Naive thymus-derived CD8-positive, alpha-beta T cell (primary cell): ENCODE measurements at regions not wholly inside any gene's neighbourhood (a gene's known extent, or its start where the extent isn't known, plus 50 kb on each side); places are given as distances from the start of the nearest gene placed in this dataset.

Source experiments
- ATAC-seq, 2 donors: fragments of 150-1000 bp; cut with Tn5 transposase in 1 of 2; sonication (Bioruptor Pico), chemical (Tn5 transposase) in 1 of 2; 1 replicate in 1 of 2; 2 replicates in 1 of 2; pipeline ENCODE4 v1.10.0; 2021; ENCODE audit warnings: mild to moderate bottlenecking in 2 of 2, moderate library complexity in 2 of 2
- POLR2A ChIA-PET: fragments of 350-600 bp; sonication (Branson Sonifier 250); formaldehyde crosslinking; loops from one replicate; lab custom pipeline; 2021; ENCODE audit warnings: antibody characterized with exemption; lab: Charles Lee
- DNase-seq, 10 donors: peaks; one replicate each; pipeline versions ENCODE4 v3.0.0 to v3.0.0-alpha.2; 2020 to 2022
- H3K27ac Mint-ChIP-seq, 10 donors: one replicate each; pipeline ENCODE4 v1.8.0; 2020 to 2022; ENCODE audit warnings: mild to moderate bottlenecking in 10 of 10, mixed read lengths in 10 of 10, moderate library complexity in 4 of 10, inconsistent platforms in 1 of 10
- H3K27me3 Mint-ChIP-seq, 5 donors: one replicate each; pipeline ENCODE4 v1.8.0; 2021 to 2022; ENCODE audit warnings: mixed read lengths in 5 of 5
- H3K36me3 Mint-ChIP-seq, 3 donors: one replicate each; pipeline ENCODE4 v1.8.0; 2020 to 2022; ENCODE audit warnings: mixed read lengths in 3 of 3, mild to moderate bottlenecking in 2 of 3, inconsistent platforms in 1 of 3
- H3K4me1 Mint-ChIP-seq, 4 donors: one replicate each; pipeline ENCODE4 v1.8.0; 2021 to 2022; ENCODE audit warnings: mixed read lengths in 4 of 4
- H3K4me3 Mint-ChIP-seq, 10 donors: one replicate each; pipeline ENCODE4 v1.8.0; 2020 to 2022; ENCODE audit warnings: mild to moderate bottlenecking in 10 of 10, mixed read lengths in 10 of 10, moderate library complexity in 6 of 10, inconsistent platforms in 1 of 10
- H3K9me3 Mint-ChIP-seq, 9 donors: one replicate each; pipeline ENCODE4 v1.8.0; 2020 to 2022; ENCODE audit warnings: mixed read lengths in 9 of 9, mild to moderate bottlenecking in 3 of 9, inconsistent platforms in 1 of 9, moderate library complexity in 1 of 9

DNA sequence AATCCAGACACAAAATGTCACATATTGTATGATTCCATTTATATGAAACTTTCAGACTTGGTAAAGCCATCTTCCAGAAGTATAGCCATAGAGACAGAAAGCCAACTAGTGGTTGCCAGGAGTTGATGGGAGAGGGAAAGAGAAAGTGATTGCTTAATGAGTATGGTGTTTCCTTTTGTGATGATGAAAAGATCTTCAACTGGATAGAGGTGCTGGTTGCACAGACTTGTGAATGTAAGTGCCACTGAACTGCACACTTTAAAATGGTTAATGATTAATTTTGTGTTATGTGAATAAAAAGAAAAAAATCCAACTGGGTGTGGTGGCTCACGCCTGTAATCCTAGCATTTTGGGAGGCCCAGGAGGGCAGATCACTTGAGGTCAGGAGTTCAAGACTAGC, 135.3 kb upstream of the SLC1A4 start:
- H3K27me3 Mint-ChIP-seq, result peaks cover 0 to 9% (median 5%) of the 10 kb centered on the region in 5 donors
- no peak for ATAC-seq
- peaks cover 0 to 43% (median 2%) of the 10 kb centered on the region in 4 donors for H3K4me1 Mint-ChIP-seq

DNA sequence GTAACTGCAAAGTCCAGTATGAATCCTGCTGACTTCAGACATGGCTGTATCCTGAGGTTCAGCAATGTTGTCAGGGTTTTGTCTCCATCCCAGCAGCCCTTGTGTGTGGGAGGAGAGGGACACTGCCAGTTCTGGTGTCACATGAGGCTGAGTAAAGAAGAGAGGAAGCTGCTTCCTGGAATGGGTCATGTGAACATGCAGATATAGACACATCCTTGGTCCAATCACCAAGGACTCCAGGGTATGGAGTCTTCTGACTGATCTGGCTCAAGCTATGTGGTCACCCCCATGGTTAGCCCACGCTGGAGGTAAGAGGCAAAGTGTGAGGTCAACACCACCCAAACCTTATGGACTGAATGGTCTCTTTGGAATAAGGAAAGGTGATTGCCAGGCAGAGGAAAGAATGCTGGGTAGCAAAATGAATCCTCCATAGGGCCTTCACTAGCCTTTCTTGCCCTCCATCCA, 134.4 kb upstream of the SLC1A4 start:
- H3K4me3 Mint-ChIP-seq, result no peak overlapping the region
- DNase-seq (peak in 1 of 10 donors; percentile 40), ATAC-seq (no peak)
- H3K9me3 Mint-ChIP-seq, result no peaks in the 10 kb centered on the region
- H3K4me1 Mint-ChIP-seq, result peaks cover 0 to 45% (median 4%) of the 10 kb centered on the region in 4 donors
- no peak overlapping the region for H3K27ac Mint-ChIP-seq
- POLR2A ChIA-PET, result no interaction called here
- H3K27me3 Mint-ChIP-seq, result peaks cover 0 to 9% (median 5%) of the 10 kb centered on the region in 5 donors
- no peaks in the 10 kb centered on the region for H3K36me3 Mint-ChIP-seq

More for the DNA sequence above, 135.3 kb upstream of the SLC1A4 start:
- Mint-ChIP-seq H3K4me3 (no peak overlapping the region), H3K9me3 (no peaks in the 10 kb centered on the region), H3K27ac (no peak overlapping the region), H3K36me3 (no peaks in the 10 kb centered on the region)
- no peak for DNase-seq
- POLR2A ChIA-PET, result no interaction called here

DNA sequence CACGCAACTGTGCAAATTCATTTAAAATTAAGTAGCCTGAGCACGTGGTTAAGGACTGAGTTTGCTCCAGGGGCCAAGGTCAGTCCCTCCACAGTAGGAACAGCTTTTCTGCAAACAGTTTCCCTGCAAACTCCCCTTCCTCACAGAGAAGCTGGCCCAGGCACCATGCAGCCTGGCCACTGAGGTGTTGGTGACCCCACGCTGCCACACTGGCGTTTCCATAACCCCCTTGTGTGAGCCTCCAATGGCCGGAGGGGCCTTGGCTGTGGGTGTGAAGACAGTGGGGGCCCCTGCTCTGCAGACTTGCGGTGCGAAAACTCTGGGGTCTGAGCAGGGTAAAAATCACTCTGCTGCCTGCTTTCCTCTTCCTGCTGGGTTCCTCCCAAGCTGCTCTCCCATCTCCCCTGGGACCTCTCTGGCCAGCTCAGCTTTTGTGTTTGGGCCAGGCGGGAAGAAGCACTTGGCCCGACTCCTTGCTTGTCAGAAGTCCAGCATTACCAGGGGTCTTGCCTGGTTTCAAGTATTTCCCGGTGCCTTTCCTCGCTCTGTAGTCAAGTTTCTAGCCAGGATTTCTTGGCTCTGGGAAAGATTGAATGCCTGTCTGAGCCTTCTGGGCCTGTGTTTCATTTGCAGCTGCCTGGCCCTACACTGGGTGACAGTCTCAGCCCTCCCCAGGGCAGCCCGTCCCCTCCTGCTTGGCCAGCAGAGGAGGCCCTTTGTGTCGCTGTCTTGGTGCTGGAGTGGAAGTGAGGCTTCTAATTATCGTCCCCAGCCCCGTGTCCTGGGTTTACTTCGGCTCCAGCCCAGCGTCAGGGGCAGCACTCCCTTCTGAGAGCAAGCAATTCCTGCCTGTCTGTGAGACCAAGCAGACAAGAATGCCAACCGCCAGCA, 131.4 kb upstream of the SLC1A4 start:
- H3K36me3 Mint-ChIP-seq, result no peaks in the 10 kb centered on the region
- peaks cover 0 to 9% (median 4%) of the 10 kb centered on the region in 5 donors for H3K27me3 Mint-ChIP-seq
- POLR2A ChIA-PET, result interaction anchor here (0.6 to 1.6 kb wide), 2 partner anchors 106 to 249 kb away, joined by 6 to 7 read pairs; no protein-coding TSS in a partner anchor
- no peak for DNase-seq
- no peak overlapping the region for H3K27ac Mint-ChIP-seq
- ATAC-seq, result no peak
- peaks cover 0 to 35% (median 5%) of the 10 kb centered on the region in 4 donors for H3K4me1 Mint-ChIP-seq
- H3K9me3 Mint-ChIP-seq, result no peaks in the 10 kb centered on the region
- H3K4me3 Mint-ChIP-seq, result no peak overlapping the region

DNA sequence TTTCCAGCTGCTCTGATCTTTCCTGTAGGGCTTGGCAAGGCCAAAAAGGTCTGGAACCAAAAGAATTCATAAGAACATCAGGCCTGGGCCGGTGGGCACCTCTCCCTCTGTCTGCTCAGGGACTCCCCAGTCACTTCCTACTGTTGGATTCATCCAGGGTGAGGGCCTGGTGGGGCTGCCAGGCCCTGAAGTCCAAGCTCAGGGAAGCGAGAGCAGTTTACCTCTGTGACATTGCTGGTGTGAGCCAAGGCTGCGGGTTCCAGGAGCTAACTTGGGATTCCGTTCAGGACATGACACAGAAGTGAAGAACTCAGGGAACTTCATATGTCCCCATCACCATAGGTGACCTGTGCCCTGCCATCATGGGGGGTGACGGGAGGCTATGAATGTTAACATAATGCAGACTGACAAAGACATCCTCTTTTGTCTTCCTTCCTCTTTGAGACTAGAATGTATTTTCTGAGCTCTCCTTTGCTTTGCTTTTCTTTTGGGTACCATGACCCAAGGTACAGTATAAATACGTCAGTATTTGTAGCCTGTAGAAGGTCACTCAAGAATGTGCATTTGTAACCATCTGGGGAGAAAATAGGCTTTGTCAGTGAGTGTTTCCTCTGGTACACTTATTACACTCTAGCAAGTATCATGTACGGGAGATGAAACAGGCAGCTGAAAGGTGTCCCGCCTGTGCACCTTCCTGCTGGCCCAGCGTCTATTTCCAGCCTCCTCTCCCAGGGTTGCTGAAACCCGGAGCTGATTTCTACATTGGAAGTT, 130.5 kb upstream of the SLC1A4 start:
- peak overlapping the region in 8 of 10 donors; percentile 15 to 71 (median 56) for H3K4me3 Mint-ChIP-seq
- DNase-seq (peak in 2 of 10 donors; percentile 12 to 44), ATAC-seq (peak; percentile 8 to 26)
- peaks cover 0 to 26% (median 5%) of the 10 kb centered on the region in 4 donors for H3K4me1 Mint-ChIP-seq
- H3K36me3 Mint-ChIP-seq, result no peaks in the 10 kb centered on the region
- peaks cover 0 to 9% (median 3%) of the 10 kb centered on the region in 5 donors for H3K27me3 Mint-ChIP-seq
- H3K9me3 Mint-ChIP-seq, result no peaks in the 10 kb centered on the region
- POLR2A ChIA-PET, result interaction anchor here (0.5 to 1.6 kb wide), 5 partner anchors 28 to 263 kb away, joined by 3 to 7 read pairs (median 4); no protein-coding TSS in a partner anchor
- peak overlapping the region in 2 of 10 donors; percentile 45 to 80 for H3K27ac Mint-ChIP-seq

DNA sequence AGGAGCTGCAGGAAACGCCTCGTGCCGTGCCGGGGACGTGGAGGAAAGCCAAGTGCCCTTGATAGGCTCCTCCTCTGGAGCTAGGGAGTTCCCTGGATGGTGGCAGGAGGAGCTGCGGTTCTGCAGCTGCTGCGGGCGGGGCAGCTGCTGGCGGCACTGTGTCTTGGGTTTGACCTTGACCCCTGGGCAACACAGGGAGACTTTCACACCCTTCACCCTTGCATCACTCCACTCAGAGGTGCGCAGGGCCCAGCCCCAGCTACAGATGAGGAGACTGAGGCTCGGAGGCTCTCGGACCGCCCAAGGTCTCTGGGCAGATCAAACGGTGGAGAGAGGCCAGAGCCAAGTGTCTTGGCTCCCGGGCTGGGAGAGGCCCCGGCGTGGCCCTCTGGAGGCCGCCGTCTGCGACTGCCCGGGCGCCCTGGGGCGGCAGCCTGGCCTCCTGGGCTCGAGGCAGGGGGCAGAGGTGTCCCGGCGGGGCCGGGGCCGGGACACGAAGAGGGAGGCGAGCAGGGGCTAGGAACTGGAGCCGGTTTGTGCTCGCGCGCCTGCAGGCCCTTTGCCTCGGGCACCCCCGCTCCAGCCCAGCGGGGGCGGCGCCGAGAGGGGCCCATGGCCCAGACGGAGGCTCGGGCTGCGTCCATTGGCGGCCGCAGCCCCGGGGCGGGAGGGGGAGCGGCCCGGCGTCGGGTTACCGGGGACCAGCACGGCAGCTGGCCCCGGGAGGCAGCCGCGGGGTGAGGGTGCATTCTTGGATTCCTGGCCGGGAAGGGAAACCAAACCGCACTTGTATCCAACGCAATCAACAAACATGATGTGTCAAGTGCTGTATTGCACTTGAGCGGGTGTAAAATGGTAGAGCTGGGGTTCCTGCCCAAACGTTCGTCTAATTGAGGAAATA, 129.6 kb upstream of the SLC1A4 start:
- H3K4me1 Mint-ChIP-seq, result peaks cover 0 to 23% (median 5%) of the 10 kb centered on the region in 4 donors
- peak overlapping the region in 3 of 10 donors; percentile 4 to 80 (median 45) for H3K27ac Mint-ChIP-seq
- ATAC-seq (peak; percentile 9 to 64), DNase-seq (peak in 2 of 10 donors; percentile 12 to 63)
- H3K27me3 Mint-ChIP-seq, result peaks cover 0 to 9% (median 3%) of the 10 kb centered on the region in 5 donors
- POLR2A ChIA-PET, result interaction anchor here (0.7 to 1.6 kb wide), 4 partner anchors 28 to 252 kb away, joined by 3 to 7 read pairs (median 3); no protein-coding TSS in a partner anchor
- H3K9me3 Mint-ChIP-seq, result no peaks in the 10 kb centered on the region
- no peaks in the 10 kb centered on the region for H3K36me3 Mint-ChIP-seq
- H3K4me3 Mint-ChIP-seq, result peak overlapping the region in 9 of 10 donors; percentile 30 to 71 (median 55)

DNA sequence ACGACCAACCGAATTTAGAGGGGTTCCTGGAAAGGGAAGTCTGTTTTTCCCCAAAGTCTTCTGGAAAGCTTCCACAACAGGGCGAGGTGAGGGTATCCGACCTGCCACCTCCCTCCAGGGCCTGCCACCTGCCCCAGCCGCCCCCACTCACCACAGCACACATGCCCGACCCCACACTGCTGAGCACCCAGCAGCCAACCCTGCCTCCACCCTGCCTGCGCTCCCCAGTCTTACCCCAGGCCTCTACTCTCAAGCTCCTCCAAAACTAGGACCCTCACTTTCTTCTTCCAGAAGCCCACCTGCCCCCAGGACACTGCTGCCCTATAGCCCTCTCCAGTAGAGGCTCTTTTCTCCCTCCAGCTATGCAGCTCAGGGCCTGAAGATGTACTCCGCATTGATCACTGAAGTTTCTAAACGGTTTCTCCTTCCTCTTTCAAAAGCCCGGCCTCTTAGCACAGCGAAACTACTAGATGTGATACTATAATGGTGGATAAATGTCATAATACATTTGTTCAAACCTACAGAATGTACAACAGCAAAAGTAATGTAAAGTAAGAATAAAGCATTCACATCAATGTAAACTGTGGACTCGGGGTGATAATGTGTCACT, 128.8 kb upstream of the SLC1A4 start:
- peak in 1 of 2 donors; percentile 31 for ATAC-seq

GRCh38 chr2:64860936-64861335, 128.3 kb upstream of the SLC1A4 start:
- Mint-ChIP-seq H3K27me3 (peaks cover 0 to 6% (median 3%) of the 10 kb centered on the region in 5 donors), H3K4me1 (peaks cover 0 to 20% (median 5%) of the 10 kb centered on the region in 4 donors), H3K36me3 (no peaks in the 10 kb centered on the region), H3K27ac (no peak overlapping the region), H3K9me3 (no peaks in the 10 kb centered on the region), H3K4me3 (no peak overlapping the region)
- DNase-seq, result no peak
- POLR2A ChIA-PET, result interaction anchor here (0.6 to 1.7 kb wide), 3 partner anchors 110 to 254 kb away, joined by 3 to 7 read pairs (median 4); partner anchors contain the start of gene SERTAD2
- no peak for ATAC-seq

More for the DNA sequence above, 128.8 kb upstream of the SLC1A4 start:
- Mint-ChIP-seq H3K27me3 (peaks cover 0 to 6% (median 3%) of the 10 kb centered on the region in 5 donors), H3K36me3 (no peaks in the 10 kb centered on the region), H3K9me3 (no peaks in the 10 kb centered on the region), H3K4me3 (no peak overlapping the region), H3K4me1 (peaks cover 0 to 18% (median 5%) of the 10 kb centered on the region in 4 donors), H3K27ac (no peak overlapping the region)
- POLR2A ChIA-PET, result interaction anchor here (1.5 to 1.7 kb wide), 2 partner anchors 109 to 253 kb away, joined by 3 to 7 read pairs; no protein-coding TSS in a partner anchor
- DNase-seq, result peak in 1 of 10 donors; percentile 57

- H3K36me3 Mint-ChIP-seq, result no peaks in the 10 kb centered on the region
- no peak overlapping the region for H3K4me3 Mint-ChIP-seq
- ATAC-seq (no peak), DNase-seq (peak in 1 of 10 donors; percentile 3)
- no peak overlapping the region for H3K27ac Mint-ChIP-seq
- H3K4me1 Mint-ChIP-seq, result peaks cover 0 to 22% (median 6%) of the 10 kb centered on the region in 4 donors
- no peaks in the 10 kb centered on the region for H3K9me3 Mint-ChIP-seq
- H3K27me3 Mint-ChIP-seq, result peaks cover 5 to 8% (median 6%) of the 10 kb centered on the region in 5 donors
- POLR2A ChIA-PET, result interaction anchor here (0.6 to 1.7 kb wide), 2 partner anchors 111 to 208 kb away, joined by 4 to 7 read pairs; partner anchors contain the start of gene SERTAD2
Measured at GRCh38 chr2:64861452-64862397, 127.5 kb upstream of the SLC1A4 start.

DNA sequence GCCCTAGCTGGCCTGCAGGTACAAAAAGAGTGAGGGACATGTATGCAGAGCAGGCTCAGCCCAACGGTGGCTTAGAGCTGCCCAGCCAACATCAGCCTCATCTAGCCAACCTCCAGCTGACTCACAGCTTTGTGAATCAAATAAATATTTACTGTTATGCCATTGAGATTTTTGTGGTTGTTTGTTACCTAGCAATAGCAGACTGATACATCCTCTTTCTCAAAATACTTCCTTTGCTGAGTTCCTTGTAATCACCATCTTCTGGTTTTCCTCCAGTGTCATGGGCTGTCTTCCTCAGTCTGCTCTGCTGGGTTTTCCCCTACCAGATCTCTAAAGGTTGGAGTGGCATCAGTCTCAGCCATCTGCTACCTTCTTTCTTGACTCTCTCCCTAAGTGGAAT, 126.6 kb upstream of the SLC1A4 start:
- no peak overlapping the region for H3K4me3 Mint-ChIP-seq
- peak in 1 of 10 donors; percentile 41 for DNase-seq
- no peaks in the 10 kb centered on the region for H3K36me3 Mint-ChIP-seq
- peaks cover 5 to 9% (median 8%) of the 10 kb centered on the region in 5 donors for H3K27me3 Mint-ChIP-seq
- peaks cover 0 to 17% (median 6%) of the 10 kb centered on the region in 4 donors for H3K4me1 Mint-ChIP-seq
- ATAC-seq, result no peak
- no peaks in the 10 kb centered on the region for H3K9me3 Mint-ChIP-seq
- H3K27ac Mint-ChIP-seq, result no peak overlapping the region
- POLR2A ChIA-PET, result no interaction called here

GRCh38 chr2:64863097-64863820, 125.9 kb upstream of the SLC1A4 start:
- no peak for ATAC-seq
- Mint-ChIP-seq H3K4me3 (no peak overlapping the region), H3K36me3 (no peaks in the 10 kb centered on the region), H3K27me3 (peaks cover 4 to 9% (median 8%) of the 10 kb centered on the region in 5 donors), H3K27ac (no peak overlapping the region), H3K4me1 (peaks cover 0 to 16% (median 6%) of the 10 kb centered on the region in 4 donors), H3K9me3 (no peaks in the 10 kb centered on the region)
- DNase-seq, result no peak
- POLR2A ChIA-PET, result interaction anchor here (0.6 kb wide), 1 partner anchor 216 kb away, joined by 3 read pairs; no protein-coding TSS in a partner anchor
